Naive B cell (primary cell): ENCODE measurements at regions not wholly inside any gene's neighbourhood (a gene's known extent, or its start where the extent isn't known, plus 50 kb on each side); places are given as distances from the start of the nearest gene placed in this dataset.
"Not testable (repeated sequence)": the region's sequence is repeated elsewhere in the genome, so short reads cannot be mapped to it uniquely, and the experiment has no call there.

Experiments
- ATAC-seq, 2 donors: fragments of 150-1000 bp; cut with Tn5 transposase; 2 replicates each; pipeline ENCODE4 v1.10.0; 2021; ENCODE audit warnings: low read depth in 2 of 2, mild to moderate bottlenecking in 2 of 2, moderate library complexity in 2 of 2
- DNase-seq: peaks from one replicate; pipeline ENCODE4 v3.0.0; 2022
- H3K27ac Mint-ChIP-seq, 6 donors: one replicate each; pipeline ENCODE4 v1.8.0; 2020 to 2022; ENCODE audit warnings: mild to moderate bottlenecking in 6 of 6, mixed read lengths in 6 of 6, moderate library complexity in 5 of 6, inconsistent platforms in 2 of 6
- H3K27me3 Mint-ChIP-seq, 3 donors: one replicate each; pipeline ENCODE4 v1.8.0; 2021 to 2022; ENCODE audit warnings: mixed read lengths in 3 of 3, mild to moderate bottlenecking in 1 of 3
- H3K36me3 Mint-ChIP-seq, 2 donors: one replicate each; pipeline ENCODE4 v1.8.0; 2020 to 2022; ENCODE audit warnings: mixed read lengths in 2 of 2, inconsistent platforms in 1 of 2, mild to moderate bottlenecking in 1 of 2
- H3K4me1 Mint-ChIP-seq, 3 donors: one replicate each; pipeline ENCODE4 v1.8.0; 2020 to 2022; ENCODE audit warnings: mixed read lengths in 3 of 3, inconsistent platforms in 1 of 3, mild to moderate bottlenecking in 1 of 3, moderate library complexity in 1 of 3
- H3K4me3 Mint-ChIP-seq, 8 donors: one replicate each; pipeline ENCODE4 v1.8.0; 2020 to 2022; ENCODE audit warnings: mild to moderate bottlenecking in 8 of 8, mixed read lengths in 8 of 8, moderate library complexity in 8 of 8, inconsistent platforms in 2 of 8
- H3K9me3 Mint-ChIP-seq, 7 donors: one replicate each; pipeline ENCODE4 v1.8.0; 2020 to 2022; ENCODE audit warnings: mixed read lengths in 7 of 7, mild to moderate bottlenecking in 5 of 7, inconsistent platforms in 2 of 7, moderate library complexity in 1 of 7

DNA sequence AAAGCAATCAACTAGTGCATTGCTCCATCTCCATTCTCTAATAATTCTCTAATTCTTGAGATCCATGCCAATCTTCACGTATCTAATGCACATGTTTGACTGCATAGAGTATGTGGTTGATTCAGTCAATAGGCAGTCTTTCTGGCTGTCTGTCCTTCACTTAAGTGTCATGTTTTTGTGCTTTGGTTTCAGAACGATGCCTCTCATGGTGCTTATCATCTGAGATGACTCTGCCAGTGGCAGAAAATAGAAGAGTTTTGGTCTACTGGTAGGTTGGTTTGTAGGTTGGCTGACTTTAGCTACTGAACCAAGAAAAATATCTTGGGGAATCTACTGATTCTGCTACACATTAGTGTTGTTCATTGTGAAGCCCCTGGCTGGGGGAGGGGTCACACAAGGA lies 364.2 kb downstream of the SFMBT2 start:
- Mint-ChIP-seq H3K27me3 (peaks cover 0 to 10% (median 7%) of the 10 kb centered on the region in 3 donors), H3K36me3 (no peaks in the 10 kb centered on the region), H3K4me1 (peaks cover 27 to 33% (median 29%) of the 10 kb centered on the region in 3 donors), H3K4me3 (peak overlapping the region in 3 of 8 donors; percentile 17 to 41 (median 19)), H3K9me3 (peaks cover 0 to 13% (median 9%) of the 10 kb centered on the region in 7 donors), H3K27ac (peak overlapping the region in 1 of 6 donors; percentile 47)
- ATAC-seq (peak; percentile 64 to 70), DNase-seq (no peak)

DNA sequence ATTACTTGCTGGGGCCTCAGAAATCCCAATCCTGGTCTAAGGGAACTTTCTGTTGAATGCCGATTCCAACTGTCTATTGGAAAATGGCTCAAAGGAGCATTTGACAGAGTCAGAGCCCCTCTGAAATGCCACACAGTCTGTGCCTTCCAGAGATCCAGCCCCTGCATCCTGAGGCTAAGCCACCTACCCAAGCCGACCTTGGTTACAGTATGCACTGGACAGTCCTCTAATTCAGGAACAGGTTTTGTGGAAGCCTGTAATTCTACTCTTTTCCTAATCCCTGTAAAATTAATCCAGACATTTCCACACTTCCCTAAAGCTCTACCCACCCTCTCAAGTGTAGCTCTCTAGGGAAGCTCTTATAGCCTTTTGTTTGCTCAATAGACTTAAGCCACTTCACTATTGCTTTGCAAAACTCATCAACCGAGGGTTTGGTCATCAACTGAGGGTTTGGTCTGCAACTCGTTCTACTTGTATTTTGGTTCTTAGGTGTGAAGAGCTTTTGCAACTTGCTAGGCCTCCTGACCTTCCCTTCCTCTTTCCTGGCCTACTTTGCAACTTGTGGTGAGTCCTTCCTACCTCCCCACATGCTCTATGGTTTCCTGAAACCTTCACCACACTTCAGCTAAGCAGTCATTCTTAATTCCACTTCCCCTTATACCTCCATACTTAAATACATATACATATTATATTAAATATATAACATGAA lies 364.8 kb downstream of the SFMBT2 start:
- Mint-ChIP-seq H3K27me3 (peaks cover 0 to 7% (median 5%) of the 10 kb centered on the region in 3 donors), H3K9me3 (peaks cover 0 to 13% (median 9%) of the 10 kb centered on the region in 7 donors), H3K4me3 (peak overlapping the region in 3 of 8 donors; percentile 4 to 19 (median 15)), H3K27ac (peak overlapping the region in 1 of 6 donors; percentile 5), H3K4me1 (peaks cover 27 to 33% (median 29%) of the 10 kb centered on the region in 3 donors), H3K36me3 (no peaks in the 10 kb centered on the region)
- peak; percentile 85 to 96 for ATAC-seq
- DNase-seq = peak; percentile 47

DNA sequence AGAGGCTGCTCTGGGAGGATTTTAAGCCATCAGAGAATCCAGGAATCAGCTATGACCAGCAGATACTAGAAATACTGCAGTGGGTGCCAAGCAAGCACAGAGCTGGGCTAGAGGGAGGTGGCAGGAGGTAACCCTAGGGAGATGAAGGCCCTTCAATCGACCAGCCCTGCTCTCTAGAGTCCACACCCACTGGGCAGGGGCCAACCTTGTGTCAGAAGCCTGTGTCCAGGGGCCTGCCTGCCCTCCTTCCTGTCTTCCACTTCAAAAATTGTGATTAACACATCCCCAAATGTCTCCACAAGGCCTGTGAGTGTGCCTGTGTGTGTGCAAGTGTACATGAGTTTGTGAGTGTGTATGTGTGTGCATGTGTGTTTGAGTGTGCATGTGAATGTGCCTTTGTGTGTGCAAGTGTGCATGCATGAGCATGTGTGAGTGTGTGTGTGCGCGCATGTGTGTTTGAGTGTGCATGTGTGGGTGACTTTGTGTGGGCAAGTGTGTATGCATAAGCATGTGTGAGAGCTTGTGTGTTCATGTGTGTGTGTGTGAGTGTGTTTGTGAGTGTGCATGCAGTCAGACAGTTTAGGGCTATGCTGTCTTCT lies 367.7 kb downstream of the SFMBT2 start:
- no peak overlapping the region for H3K4me3 Mint-ChIP-seq
- ATAC-seq = no peak
- DNase-seq = no peak
- H3K27me3 Mint-ChIP-seq = peaks cover 6 to 25% (median 12%) of the 10 kb centered on the region in 3 donors
- no peak overlapping the region for H3K27ac Mint-ChIP-seq
- H3K4me1 Mint-ChIP-seq = peaks cover 27 to 33% (median 29%) of the 10 kb centered on the region in 3 donors
- no peaks in the 10 kb centered on the region for H3K36me3 Mint-ChIP-seq
- peaks cover 0 to 2% (median 0%) of the 10 kb centered on the region in 7 donors for H3K9me3 Mint-ChIP-seq

DNA sequence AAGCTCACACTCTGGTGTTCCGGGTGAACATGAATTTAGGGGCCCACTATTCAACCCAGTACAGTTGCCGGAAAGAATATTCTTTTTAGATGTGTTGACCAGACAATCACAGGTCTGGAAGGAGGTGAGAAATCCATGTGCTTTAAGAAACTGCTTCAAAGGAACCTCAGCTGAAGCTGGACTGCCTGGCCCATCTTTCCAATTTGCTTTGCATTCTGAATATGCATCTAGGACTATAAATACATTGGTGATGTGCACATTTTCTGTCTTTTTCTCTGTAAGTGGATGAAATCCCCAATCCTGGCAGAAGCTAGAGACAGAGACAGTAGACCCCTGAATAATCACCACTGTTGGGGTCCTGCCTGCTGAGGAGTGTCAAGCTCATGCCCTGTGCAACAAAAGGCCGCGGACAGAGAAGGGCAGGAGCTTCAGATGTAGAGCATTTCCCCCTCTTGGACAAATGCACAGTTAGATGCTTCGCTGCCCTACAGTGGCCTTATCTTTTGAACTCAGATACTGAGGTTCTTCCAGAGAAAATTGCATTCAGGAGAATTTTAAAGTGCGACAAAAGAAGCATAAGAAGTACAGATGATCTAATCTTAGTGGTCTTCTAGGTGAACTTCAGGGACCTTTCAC lies 368.3 kb downstream of the SFMBT2 start:
- no peak overlapping the region for H3K4me3 Mint-ChIP-seq
- no peak for ATAC-seq

DNA sequence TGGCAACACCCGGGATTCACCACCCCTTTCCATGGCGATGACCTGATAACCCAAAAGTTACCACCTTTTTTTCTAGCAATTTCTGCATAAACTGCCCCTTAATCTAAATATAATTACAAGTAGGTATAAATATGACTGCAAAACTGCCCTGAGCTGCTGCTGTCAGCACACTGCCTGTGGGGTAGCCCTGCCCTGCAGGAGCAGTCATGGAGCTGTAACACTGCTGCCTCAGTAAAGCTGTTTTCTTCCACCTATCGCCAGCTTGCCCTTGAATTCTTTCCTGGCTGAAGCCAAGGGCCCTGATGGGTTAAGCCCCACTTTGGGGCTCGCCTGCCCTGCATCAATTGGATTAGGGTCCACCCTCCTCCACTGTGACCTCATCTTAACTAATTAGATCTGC lies 368.8 kb downstream of the SFMBT2 start:
- Mint-ChIP-seq H3K4me3 (no peak overlapping the region), H3K27ac (no peak overlapping the region), H3K9me3 (peaks cover 0 to 2% (median 0%) of the 10 kb centered on the region in 7 donors), H3K27me3 (peaks cover 6 to 25% (median 12%) of the 10 kb centered on the region in 3 donors), H3K4me1 (peaks cover 21 to 25% (median 22%) of the 10 kb centered on the region in 3 donors), H3K36me3 (no peaks in the 10 kb centered on the region)
- no peak for ATAC-seq
- DNase-seq = no peak

More for the DNA sequence above, 368.3 kb downstream of the SFMBT2 start:
- Mint-ChIP-seq H3K4me1 (peaks cover 26 to 30% (median 28%) of the 10 kb centered on the region in 3 donors), H3K27me3 (peaks cover 6 to 25% (median 12%) of the 10 kb centered on the region in 3 donors), H3K27ac (no peak overlapping the region), H3K9me3 (peaks cover 0 to 2% (median 0%) of the 10 kb centered on the region in 7 donors), H3K36me3 (no peaks in the 10 kb centered on the region)
- no peak for DNase-seq

DNA sequence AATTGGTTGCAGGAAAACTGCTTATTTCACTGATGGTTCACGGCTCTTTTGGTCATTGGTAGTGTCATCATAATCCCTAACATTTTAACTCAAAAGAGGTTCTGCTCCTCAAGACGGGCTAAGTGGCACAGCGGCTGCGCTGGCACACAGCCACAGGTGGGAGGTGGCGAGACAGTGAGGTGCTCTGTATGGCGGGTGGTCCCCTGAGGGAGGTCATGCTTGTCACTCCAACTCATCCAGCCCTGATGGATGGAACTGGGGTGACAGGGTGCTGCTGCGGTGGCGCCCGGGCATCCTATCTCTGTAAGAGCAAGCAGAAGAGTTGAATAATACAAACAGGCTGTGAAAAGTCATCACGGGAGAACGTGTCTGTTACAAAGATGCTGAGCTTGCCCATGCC lies 370.2 kb downstream of the SFMBT2 start:
- Mint-ChIP-seq H3K4me1 (peaks cover 9 to 12% (median 11%) of the 10 kb centered on the region in 3 donors), H3K36me3 (no peaks in the 10 kb centered on the region), H3K27me3 (peaks cover 6 to 25% (median 12%) of the 10 kb centered on the region in 3 donors), H3K9me3 (peaks cover 0 to 5% (median 0%) of the 10 kb centered on the region in 7 donors), H3K4me3 (no peak overlapping the region), H3K27ac (no peak overlapping the region)
- DNase-seq = no peak
- ATAC-seq = no peak

DNA sequence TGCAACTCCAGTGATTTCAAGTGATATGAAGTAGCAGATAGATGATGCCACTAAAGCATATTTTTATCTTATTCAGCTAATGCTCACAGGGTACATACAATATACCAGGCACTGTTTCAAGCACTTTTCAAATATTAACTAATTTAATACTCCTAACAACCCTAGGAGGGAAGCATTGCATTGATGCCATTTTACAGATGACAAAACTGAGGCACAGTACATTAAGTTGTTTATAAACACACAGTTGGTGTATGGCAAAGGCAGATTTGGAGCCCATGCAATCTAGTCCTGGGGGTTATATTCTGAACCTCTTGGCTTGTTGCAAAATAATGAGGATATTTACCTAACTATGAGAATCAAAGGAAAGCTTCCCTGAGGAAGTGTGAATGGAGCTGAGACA lies 371.0 kb downstream of the SFMBT2 start:
- DNase-seq = no peak
- Mint-ChIP-seq H3K9me3 (peaks cover 0 to 5% (median 0%) of the 10 kb centered on the region in 7 donors), H3K36me3 (no peaks in the 10 kb centered on the region), H3K4me1 (peaks cover 5 to 8% (median 7%) of the 10 kb centered on the region in 3 donors), H3K4me3 (no peak overlapping the region), H3K27ac (no peak overlapping the region), H3K27me3 (peaks cover 6 to 25% (median 11%) of the 10 kb centered on the region in 3 donors)
- ATAC-seq = no peak

DNA sequence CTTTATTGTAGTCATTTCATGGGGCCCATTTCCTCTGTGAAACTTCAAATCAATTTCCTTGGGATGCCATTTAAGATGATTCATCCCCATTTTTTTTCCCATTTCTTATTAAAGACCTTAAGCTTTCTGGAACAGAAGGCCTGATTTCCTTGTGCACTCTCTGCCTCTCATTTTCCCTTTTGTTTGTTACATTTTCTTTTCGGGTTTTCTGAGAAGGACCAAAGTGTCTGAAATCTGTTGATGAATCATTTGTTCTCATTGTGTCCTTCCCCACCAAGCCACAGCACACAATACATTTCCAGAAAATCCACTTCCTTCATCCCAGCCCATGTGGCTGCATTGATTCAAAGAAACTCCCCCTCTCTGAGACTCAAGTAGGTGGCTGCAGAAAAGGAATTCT lies 372.4 kb downstream of the SFMBT2 start:
- H3K9me3 Mint-ChIP-seq = peaks cover 0 to 5% (median 0%) of the 10 kb centered on the region in 7 donors
- no peak for ATAC-seq
- peaks cover 6 to 25% (median 7%) of the 10 kb centered on the region in 3 donors for H3K27me3 Mint-ChIP-seq
- no peak overlapping the region for H3K27ac Mint-ChIP-seq
- peaks cover 0 to 6% (median 3%) of the 10 kb centered on the region in 3 donors for H3K4me1 Mint-ChIP-seq
- H3K4me3 Mint-ChIP-seq = no peak overlapping the region
- no peaks in the 10 kb centered on the region for H3K36me3 Mint-ChIP-seq
- DNase-seq = no peak

DNA sequence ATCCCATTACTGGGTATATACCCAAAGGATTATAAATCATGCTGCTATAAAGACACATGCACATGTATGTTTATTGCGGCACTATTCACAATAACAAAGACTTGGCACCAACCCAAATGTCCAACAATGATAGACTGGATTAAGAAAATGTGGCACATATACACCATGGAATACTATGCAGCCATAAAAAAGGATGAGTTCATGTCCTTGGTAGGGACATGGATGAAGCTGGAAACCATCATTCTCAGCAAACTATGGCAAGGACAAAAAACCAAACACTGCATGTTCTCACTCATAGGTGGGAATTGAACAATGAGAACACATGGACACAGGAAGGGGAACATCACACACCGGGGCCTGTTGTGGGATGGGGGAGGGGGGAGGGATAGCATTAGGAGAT lies 373.4 kb downstream of the SFMBT2 start:
- not testable (repeated sequence) for H3K9me3 Mint-ChIP-seq, DNase-seq, ATAC-seq, H3K4me3 Mint-ChIP-seq, H3K36me3 Mint-ChIP-seq, H3K4me1 Mint-ChIP-seq, H3K27ac Mint-ChIP-seq
- peaks cover 6 to 25% (median 7%) of the 10 kb centered on the region in 3 donors for H3K27me3 Mint-ChIP-seq

DNA sequence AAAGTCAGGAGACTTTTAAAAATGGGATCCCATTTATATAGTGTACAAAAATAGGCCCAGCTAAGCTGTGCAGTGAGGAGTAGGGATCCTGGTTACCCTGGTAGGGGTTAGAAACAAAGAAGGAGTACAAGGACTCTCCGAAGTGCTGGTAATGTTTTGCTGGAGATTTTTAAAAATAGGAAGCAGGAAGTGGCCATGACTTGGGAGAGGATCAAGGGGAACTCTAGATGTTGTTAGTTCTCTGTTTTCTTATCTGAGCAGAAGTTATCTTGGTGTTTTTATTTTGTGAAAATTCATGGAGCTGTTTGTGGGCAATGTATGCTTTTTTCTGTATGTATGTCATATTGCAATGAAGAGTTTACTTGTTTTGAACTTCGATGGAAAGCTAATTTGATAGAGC lies 373.9 kb downstream of the SFMBT2 start:
- Mint-ChIP-seq H3K4me1 (peaks cover 0 to 6% (median 0%) of the 10 kb centered on the region in 3 donors), H3K27ac (no peak overlapping the region), H3K36me3 (no peaks in the 10 kb centered on the region), H3K27me3 (peaks cover 6 to 25% (median 7%) of the 10 kb centered on the region in 3 donors), H3K9me3 (peaks cover 0 to 5% (median 0%) of the 10 kb centered on the region in 7 donors), H3K4me3 (no peak overlapping the region)
- DNase-seq = no peak
- no peak for ATAC-seq

DNA sequence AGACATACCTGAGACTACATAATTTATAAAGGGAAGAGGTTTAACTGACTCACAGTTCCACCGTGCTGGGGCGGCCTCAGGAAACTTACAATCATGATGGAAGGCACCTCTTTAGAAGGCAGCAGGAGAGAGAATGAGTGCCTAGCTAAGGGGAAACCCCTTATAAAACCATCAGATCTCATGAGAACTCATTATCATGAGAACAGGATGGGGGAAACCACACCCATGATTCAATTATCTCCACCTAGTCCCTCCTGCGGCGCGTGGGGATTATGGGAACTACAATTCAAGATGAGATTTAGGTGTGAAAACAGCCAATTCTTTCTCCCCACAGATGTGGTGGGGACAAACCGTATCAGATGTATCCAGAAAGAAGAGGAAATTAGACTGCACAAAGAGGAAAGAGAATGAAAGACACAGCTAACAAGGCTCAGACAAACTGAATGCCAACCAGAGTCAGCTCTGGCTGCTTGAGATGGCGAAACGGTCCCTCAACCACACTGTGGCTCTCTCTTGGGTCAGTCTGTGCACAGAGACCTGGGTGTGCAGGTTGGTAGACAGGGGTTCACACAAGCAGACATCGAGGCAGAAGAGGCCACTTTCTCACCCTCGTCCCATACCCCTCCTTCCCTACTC lies 375.6 kb downstream of the SFMBT2 start:
- Mint-ChIP-seq H3K9me3 (peaks cover 0 to 6% (median 4%) of the 10 kb centered on the region in 7 donors), H3K36me3 (peaks cover 0 to 6% of the 10 kb centered on the region in 2 donors), H3K4me3 (peak overlapping the region in 1 of 8 donors; percentile 28), H3K27me3 (peaks cover 6 to 16% (median 7%) of the 10 kb centered on the region in 3 donors), H3K27ac (no peak overlapping the region), H3K4me1 (peaks cover 0 to 6% (median 0%) of the 10 kb centered on the region in 3 donors)
- DNase-seq (no peak), ATAC-seq (no peak)

DNA sequence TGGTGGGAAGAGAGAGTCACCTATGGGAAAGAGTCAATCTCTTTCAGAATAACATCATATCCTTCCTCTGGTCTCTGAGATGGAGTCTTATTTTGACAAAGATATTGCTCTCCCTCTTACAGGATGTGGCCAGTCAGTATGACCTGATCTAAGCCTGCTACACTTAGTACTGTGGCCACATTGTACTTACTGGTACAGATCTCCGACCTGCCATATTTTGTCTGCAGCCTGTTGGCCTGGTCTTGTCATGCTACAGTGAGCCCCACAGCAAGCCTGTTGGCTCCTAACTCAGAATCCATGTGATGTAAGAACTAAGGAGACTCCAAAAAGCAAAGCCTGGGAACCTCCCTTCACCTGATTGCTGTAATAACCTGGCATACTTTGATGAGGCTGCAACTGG lies 377.8 kb downstream of the SFMBT2 start:
- Mint-ChIP-seq H3K27me3 (peaks cover 0 to 5% (median 0%) of the 10 kb centered on the region in 3 donors), H3K4me1 (peaks cover 0 to 6% (median 0%) of the 10 kb centered on the region in 3 donors), H3K36me3 (peaks cover 4 to 16% of the 10 kb centered on the region in 2 donors), H3K27ac (no peak overlapping the region), H3K9me3 (peaks cover 0 to 16% (median 9%) of the 10 kb centered on the region in 7 donors), H3K4me3 (no peak overlapping the region)
- DNase-seq (no peak), ATAC-seq (no peak)
